Fibroblast of lung (primary cell): ENCODE measurements at regions not wholly inside any gene's neighbourhood (a gene's known extent, or its start where the extent isn't known, plus 50 kb on each side); places are given as distances from the start of the nearest gene placed in this dataset.

Experiments
- CTCF ChIP-seq, 2 donors: IDR thresholded peaks in 1 of 2; conservative IDR thresholded peaks in 1 of 2; 1 replicate in 1 of 2; 2 replicates in 1 of 2; pipeline ENCODE4 v1.5.1; 2011 to 2012; ENCODE audit warnings: low read length in 2 of 2, control low read depth in 1 of 2, inconsistent platforms in 1 of 2, low read depth in 1 of 2, mild to moderate bottlenecking in 1 of 2
- EZH2 ChIP-seq: IDR thresholded peaks from 2 replicates; pipeline ENCODE4 v1.5.1; 2012; ENCODE audit warnings: low read length, control low read depth, mild to moderate bottlenecking; ENCODE audit errors: missing control alignments

- TF ChIP-seq CTCF (conservative IDR thresholded peaks at IDR 0.05 in 1 of 2, IDR thresholded peaks at IDR 0.05 in 1 of 2; ENCODE audit: low read depth in 1 of 2, low read length in 2 of 2) (no peak), EZH2 (no peak)
Measured at GRCh38 chr14:98345161-98345560, 926.8 kb downstream of the BCL11B start.
